ENCODE measurements at regions not wholly inside any gene's neighbourhood (a gene's known extent, or its start where the extent isn't known, plus 50 kb on each side); places are given as distances from the start of the nearest gene placed in this dataset.
A peak's percentile ranks its signal among the peaks of the same experiment; 100 is the strongest.

GRCh38 chr6:105591053-105591452 lies 188.2 kb upstream of the PREP start:
- TF ChIP-seq POLR2AphosphoS5 (IDR thresholded peaks at IDR 0.05; ENCODE audit: low read depth, low read length) (no peak), POLR2A (IDR thresholded peaks at IDR 0.05; ENCODE audit: low read depth, low read length) (0 out of 2 replicates have a peak, but pooled peaks have one; percentile 28), TAF1 (IDR thresholded peaks at IDR 0.05; ENCODE audit: borderline replicate concordance, low read depth, low read length) (no peak)

All from GM12892 (cell line).